ENCODE measurements at regions not wholly inside any gene's neighbourhood (a gene's known extent, or its start where the extent isn't known, plus 50 kb on each side); places are given as distances from the start of the nearest gene placed in this dataset.

- no peak for TF ChIP-seq CTCF (IDR thresholded peaks at IDR 0.05; ENCODE audit: control insufficient read depth, extremely low read depth, insufficient read depth)
- DNase-seq (ENCODE audit: low read depth): no peak
- no peak overlapping the region for H3K4me3 ChIP-seq (ENCODE audit: low read depth, low read length)
Measured at GRCh38 chr7:351681-352480, 61.9 kb downstream of the FOXL3 start.

GRCh38 chr7:353746-354325, 63.9 kb downstream of the FOXL3 start:
- TF ChIP-seq CTCF (IDR thresholded peaks at IDR 0.05; ENCODE audit: control insufficient read depth, extremely low read depth, insufficient read depth): no peak
- no peak for DNase-seq (ENCODE audit: low read depth)
- no peak overlapping the region for H3K4me3 ChIP-seq (ENCODE audit: low read depth, low read length)

- no peak overlapping the region for H3K4me3 ChIP-seq (ENCODE audit: low read depth, low read length)
- DNase-seq (ENCODE audit: low read depth): no peak
- TF ChIP-seq CTCF (IDR thresholded peaks at IDR 0.05; ENCODE audit: control insufficient read depth, extremely low read depth, insufficient read depth): no peak
Measured at GRCh38 chr7:354597-355470, 64.9 kb downstream of the FOXL3 start.

GRCh38 chr7:355568-355967, 65.6 kb downstream of the FOXL3 start:
- no peak overlapping the region for H3K4me3 ChIP-seq (ENCODE audit: low read depth, low read length)
- TF ChIP-seq CTCF (IDR thresholded peaks at IDR 0.05; ENCODE audit: control insufficient read depth, extremely low read depth, insufficient read depth): no peak
- no peak for DNase-seq (ENCODE audit: low read depth)

GRCh38 chr7:356087-356486, 66.1 kb downstream of the FOXL3 start:
- no peak overlapping the region for H3K4me3 ChIP-seq (ENCODE audit: low read depth, low read length)
- no peak for TF ChIP-seq CTCF (IDR thresholded peaks at IDR 0.05; ENCODE audit: control insufficient read depth, extremely low read depth, insufficient read depth)
- no peak for DNase-seq (ENCODE audit: low read depth)

- DNase-seq (ENCODE audit: low read depth): no peak
- H3K4me3 ChIP-seq (ENCODE audit: low read depth, low read length): no peak overlapping the region
- TF ChIP-seq CTCF (IDR thresholded peaks at IDR 0.05; ENCODE audit: control insufficient read depth, extremely low read depth, insufficient read depth): no peak
Measured at GRCh38 chr7:356691-357462, 66.9 kb downstream of the FOXL3 start.
